GM18508 (cell line): ENCODE measurements at regions not wholly inside any gene's neighbourhood (a gene's known extent, or its start where the extent isn't known, plus 50 kb on each side); places are given as distances from the start of the nearest gene placed in this dataset.

ENCODE experiments used
- ATAC-seq: cut with Tn5 transposase; IDR thresholded peaks from one replicate; pipeline ENCODE4 v1.9.1; 2021; ENCODE audit warnings: moderate number of reproducible peaks; ENCODE audit not compliant: insufficient read depth, unreplicated experiment

- no peak for ATAC-seq
Observed at GRCh38 chr2:79210274-79210917, 50.8 kb upstream of the REG3A start.
